GM12878 (cell line): ENCODE measurements at regions not wholly inside any gene's neighbourhood (a gene's known extent, or its start where the extent isn't known, plus 50 kb on each side); places are given as distances from the start of the nearest gene placed in this dataset.

Experiments used
- ATAC-seq: fragments of 200-7000 bp; cut with Tn5 transposase; 3 replicates; pipeline ENCODE4 v1.9.1; 2020; ENCODE audit warnings: mild to moderate bottlenecking, moderate library complexity
- BruUV-seq: library from RNA; stranded (reverse); fragments of 400-500 nt; replicated peaks from 2 replicates; lab custom pipeline; 2021; lab: Mats Ljungman, UMichigan
- CTCF ChIA-PET: fragments of 300-600 bp; sonication (Branson Sonifier 250); formaldehyde crosslinking; extraction: SDS; loops from one replicate; lab custom pipeline; 2021; ENCODE audit warnings: inconsistent platforms; lab: Yijun Ruan, JAX
- POLR2A ChIA-PET: fragments of 350-600 bp; formaldehyde crosslinking; extraction: SDS; loops from one replicate; lab custom pipeline; 2021; ENCODE audit warnings: inconsistent platforms; lab: Charles Lee
- RAD21 ChIA-PET: fragments of 300-600 bp; sonication (Branson Sonifier 250); formaldehyde crosslinking; loops from one replicate; lab custom pipeline; 2023; ENCODE audit warnings: antibody characterized with exemption; ENCODE audit not compliant: unreplicated experiment; lab: Charles Lee
- SMC1A ChIA-PET: fragments of 300-600 bp; sonication (Branson Sonifier 250); formaldehyde crosslinking; loops from one replicate; lab custom pipeline; 2023; ENCODE audit not compliant: unreplicated experiment, uncharacterized antibody; lab: Charles Lee
- DNase-seq: peaks from one replicate; pipeline ENCODE4 v3.0.0-alpha.2; 2011; ENCODE audit warnings: low read depth, low spot score
- FAIRE-seq: peaks from 3 replicates; lab custom pipeline; 2011; peaks lifted over from hg19 to GRCh38; lab: Jason Lieb, UNC
- H2AFZ ChIP-seq: 2 replicates; pipeline ENCODE4 v1.6.0; 2011; ENCODE audit warnings: low read depth, low read length, control low read depth; ENCODE audit not compliant: control insufficient read depth
- H3K27ac ChIP-seq: 2 replicates; pipeline ENCODE4 v1.5.1; 2011; ENCODE audit warnings: control low read depth; ENCODE audit not compliant: control insufficient read depth, insufficient read depth
- H3K27me3 ChIP-seq, 2 experiments: replicated peaks in 1 of 2; 2 replicates each; pipeline versions ENCODE4 v1.6.0 to v1.6.1; 2011; ENCODE audit warnings: low read length in 1 of 2; ENCODE audit not compliant: control insufficient read depth in 2 of 2, insufficient read depth in 2 of 2
- H3K36me3 ChIP-seq, 2 experiments: 2 replicates each; pipeline ENCODE4 v1.5.1; 2011; ENCODE audit warnings: low read length in 1 of 2; ENCODE audit not compliant: control insufficient read depth in 2 of 2, insufficient read depth in 2 of 2
- H3K4me1 ChIP-seq: 2 replicates; pipeline ENCODE4 v1.6.1; 2011; ENCODE audit warnings: mild to moderate bottlenecking, low read length, moderate library complexity, mixed read lengths; ENCODE audit not compliant: control insufficient read depth, insufficient read depth
- H3K4me2 ChIP-seq: 2 replicates; pipeline ENCODE4 v1.6.0; 2011; ENCODE audit warnings: control low read depth; ENCODE audit not compliant: control insufficient read depth, insufficient read depth
- H3K4me3 ChIP-seq: fragments of 200-600 bp; sonication (generic); 2 replicates; pipeline ENCODE4 v1.5.1; 2016
- H3K79me2 ChIP-seq: 2 replicates; pipeline ENCODE4 v1.6.0; 2011; ENCODE audit warnings: low read length; ENCODE audit not compliant: control insufficient read depth, insufficient read depth
- H3K9ac ChIP-seq: 2 replicates; pipeline ENCODE4 v1.8.0; 2011; ENCODE audit warnings: low read length, control low read depth, mixed read lengths; ENCODE audit not compliant: control insufficient read depth, insufficient read depth
- H3K9me3 ChIP-seq: replicated peaks from 3 replicates; pipeline ENCODE4 v1.5.1; 2011; ENCODE audit warnings: mild to moderate bottlenecking, low read length; ENCODE audit not compliant: control insufficient read depth, insufficient read depth
- H4K20me1 ChIP-seq: 2 replicates; pipeline ENCODE4 v1.6.0; 2011; ENCODE audit not compliant: control insufficient read depth, insufficient read depth
- BACH1 ChIP-seq: fragments of 450-650 bp; IDR thresholded peaks from 2 replicates; pipeline ENCODE4 v1.6.1; 2017; ENCODE audit warnings: mild to moderate bottlenecking, borderline replicate concordance
- CHD1 ChIP-seq: IDR thresholded peaks from 2 replicates; pipeline ENCODE4 v1.6.1; 2012; ENCODE audit warnings: low read depth, low read length, improper control_type of control experiment
- DPF2 ChIP-seq: fragments of 450-650 bp; IDR thresholded peaks from 2 replicates; pipeline ENCODE4 v1.6.1; 2017; ENCODE audit warnings: mild to moderate bottlenecking
- GATAD2B ChIP-seq: fragments of 450-650 bp; conservative IDR thresholded peaks from 2 replicates; pipeline ENCODE4 v1.6.1; 2017; ENCODE audit warnings: low read depth, mild to moderate bottlenecking, moderate library complexity
- KLF5 ChIP-seq: fragments of 450-650 bp; IDR thresholded peaks from 2 replicates; pipeline ENCODE4 v1.6.1; 2014; ENCODE audit warnings: mild to moderate bottlenecking; ENCODE audit not compliant: partially characterized antibody
- SUPT20H ChIP-seq: IDR thresholded peaks from 2 replicates; pipeline ENCODE4 v1.6.1; 2011; ENCODE audit warnings: low read depth, mild to moderate bottlenecking, low read length, moderate library complexity, borderline replicate concordance; ENCODE audit not compliant: control insufficient read depth
- TCF3 ChIP-seq: IDR thresholded peaks from 2 replicates; pipeline ENCODE4 v1.6.1; 2012; ENCODE audit warnings: low read depth, mild to moderate bottlenecking, low read length, borderline replicate concordance; ENCODE audit not compliant: insufficient read depth
- TCF7 ChIP-seq: IDR thresholded peaks from 2 replicates; pipeline ENCODE4 v1.6.1; 2014; ENCODE audit warnings: antibody characterized with exemption, borderline replicate concordance
- ZNF217 ChIP-seq: fragments of 450-650 bp; IDR thresholded peaks from 2 replicates; pipeline ENCODE4 v1.6.1; 2017; ENCODE audit warnings: antibody characterized with exemption, mild to moderate bottlenecking
- WGBS: methylation state at CpG from one replicate; pipeline ENCODE4 v1.1.6; 2016; ENCODE audit warnings: low lambda C conversion rate; ENCODE audit not compliant: insufficient replicate concordance, insufficient coverage; ENCODE audit errors: missing lambda C conversion rate; 5-methylcytosine and 5-hydroxymethylcytosine counted together
- in situ Hi-C: fragments of 300-500 bp; cut with MboI; formaldehyde crosslinking; loops from 9 replicates; pipeline ENCODE4 v1.14.3; 2018; ENCODE audit warnings: mixed read lengths
- intact Hi-C: fragments of 100-400 bp; cut with micrococcal nuclease; formaldehyde crosslinking; loops from one replicate; pipeline ENCODE4 v1.14.2; 2022; ENCODE audit not compliant: unreplicated experiment

- no TSS peak for BruUV-seq
- CTCF ChIA-PET, result interaction anchor here (1.5 kb wide), 1 partner anchor 34 kb away, joined by 3 read pairs; no protein-coding TSS in a partner anchor
- POLR2A ChIA-PET, result no interaction called here
These were observed 615.2 kb upstream of the TBL1XR1 start for GRCh38 chr3:177812492-177812891.

GRCh38 chr3:177813322-177813721 lies 616.0 kb upstream of the TBL1XR1 start:
- ATAC-seq (no peak), DNase-seq (no peak), FAIRE-seq (no peak)
- no TSS peak for BruUV-seq
- Histone ChIP-seq H3K27me3 (no peaks in the 10 kb centered on the region), H3K9ac (no peak overlapping the region), H3K4me2 (no peak overlapping the region), H3K27ac (no peak overlapping the region), H3K79me2 (no peaks in the 10 kb centered on the region), H3K9me3 (no peaks in the 10 kb centered on the region), H3K4me1 (no peaks in the 10 kb centered on the region), H3K36me3 (no peaks in the 10 kb centered on the region), H4K20me1 (no peaks in the 10 kb centered on the region), H3K4me3 (no peak overlapping the region), H2AFZ (no peak overlapping the region)
- POLR2A ChIA-PET, result no interaction called here
- TF ChIP-seq GATAD2B (no peak), DPF2 (no peak)
- in situ Hi-C loops, result no loop called here
- intact Hi-C loops, result no loop called here
- RAD21 ChIA-PET, result no interaction called here
- CTCF ChIA-PET, result no interaction called here
- SMC1A ChIA-PET, result no interaction called here
- 15% methylated on average over 3 of the region's 3 CpGs for WGBS

More at GRCh38 chr3:177812492-177812891, 615.2 kb upstream of the TBL1XR1 start:
- Histone ChIP-seq H3K79me2 (no peaks in the 10 kb centered on the region), H3K4me3 (no peak overlapping the region), H3K36me3 (no peaks in the 10 kb centered on the region), H3K9ac (no peak overlapping the region), H3K9me3 (no peaks in the 10 kb centered on the region), H3K4me1 (no peaks in the 10 kb centered on the region), H4K20me1 (no peaks in the 10 kb centered on the region), H3K4me2 (no peak overlapping the region), H2AFZ (no peak overlapping the region), H3K27ac (no peak overlapping the region), H3K27me3 (no peaks in the 10 kb centered on the region)
- SMC1A ChIA-PET, result interaction anchor here (1.5 kb wide), 1 partner anchor 10 kb away, joined by 3 read pairs; no protein-coding TSS in a partner anchor
- 49% methylated on average over 5 of the region's 5 CpGs for WGBS
- in situ Hi-C loops (no loop called here), intact Hi-C loops (no loop called here)
- DNase-seq, result no peak
- no peak for FAIRE-seq
- RAD21 ChIA-PET, result interaction anchor here (0.8 kb wide), 1 partner anchor 516 kb away, joined by 3 read pairs; no protein-coding TSS in a partner anchor
- ATAC-seq, result no peak
- no peak for TF ChIP-seq SUPT20H
- TF ChIP-seq TCF7, result no peak
- no peak for TF ChIP-seq KLF5
- no peak for TF ChIP-seq TCF3
- TF ChIP-seq ZNF217, result no peak
- TF ChIP-seq CHD1, result no peak
- no peak for TF ChIP-seq BACH1
